HG03432 (cell line): ENCODE measurements at regions not wholly inside any gene's neighbourhood (a gene's known extent, or its start where the extent isn't known, plus 50 kb on each side); places are given as distances from the start of the nearest gene placed in this dataset.
"Not testable (repeated sequence)": the region's sequence is repeated elsewhere in the genome, so short reads cannot be mapped to it uniquely, and the experiment has no call there.

Experiments
- ATAC-seq: cut with Tn5 transposase; IDR thresholded peaks from one replicate; pipeline ENCODE4 v1.9.1; 2021; ENCODE audit warnings: mild to moderate bottlenecking, moderate library complexity; ENCODE audit not compliant: unreplicated experiment

- ATAC-seq = no peak
Observed at GRCh38 chrX:10945498-10945897, 165.6 kb upstream of the HCCS start.

DNA sequence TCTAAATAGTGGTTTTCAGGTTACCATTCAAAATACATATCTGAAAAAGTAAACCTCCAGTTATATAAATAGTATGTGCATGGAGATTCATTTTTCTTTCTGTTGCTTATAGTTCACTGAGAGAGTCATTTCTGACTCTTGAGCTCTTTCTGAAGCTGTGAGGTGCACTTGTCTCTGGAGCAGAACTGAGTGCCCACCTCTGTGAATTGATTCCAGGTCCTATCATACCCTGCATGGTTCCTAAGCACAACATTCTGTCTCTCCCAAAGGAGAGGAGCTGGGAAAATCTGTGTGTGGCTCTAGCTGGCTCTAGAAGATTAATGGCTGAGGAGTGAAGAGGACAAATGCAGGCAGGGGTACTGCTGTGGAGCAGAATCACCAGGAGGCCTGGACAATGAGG, 161.6 kb upstream of the HCCS start:
- no peak for ATAC-seq

DNA sequence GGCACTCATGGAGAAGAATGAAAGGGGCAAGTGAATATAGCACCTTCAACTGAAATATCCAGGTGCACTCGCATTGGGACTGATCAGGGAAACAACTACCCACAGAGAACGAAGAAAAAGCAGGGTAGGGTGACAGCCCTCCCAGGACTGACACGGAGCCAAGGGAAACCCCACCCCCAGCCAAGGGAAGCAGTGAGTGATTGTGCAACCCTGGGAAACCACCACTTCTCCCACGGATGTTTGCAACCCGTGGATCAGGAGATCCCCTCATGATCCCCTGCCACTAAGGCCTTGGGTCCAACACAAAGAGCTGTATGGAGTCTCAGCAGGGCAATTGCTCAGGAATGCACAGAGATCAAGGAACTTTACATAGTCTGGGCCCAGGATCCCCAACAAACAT, 158.5 kb upstream of the HCCS start:
- no peak for ATAC-seq

GRCh38 chrX:10965174-10965798, 145.8 kb upstream of the HCCS start:
- no peak for ATAC-seq

DNA sequence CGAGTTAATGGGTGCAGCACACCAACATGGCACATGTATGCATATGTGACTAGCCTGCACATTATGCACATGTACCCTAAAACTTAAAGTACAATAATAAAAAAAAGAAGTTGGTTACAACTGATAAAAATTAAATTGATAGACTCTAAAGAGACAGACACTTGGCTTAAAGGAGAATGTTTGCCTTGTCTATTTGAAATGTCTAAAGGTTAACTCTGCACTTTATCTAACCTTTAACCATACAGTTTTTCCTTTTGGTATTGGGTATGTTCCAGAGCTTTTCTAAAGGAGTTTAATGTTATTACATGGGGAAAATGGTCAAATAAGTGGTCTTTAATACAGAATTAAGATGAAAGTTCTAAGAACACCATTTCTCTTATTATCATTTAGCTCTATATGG, 145.1 kb upstream of the HCCS start:
- no peak for ATAC-seq

DNA sequence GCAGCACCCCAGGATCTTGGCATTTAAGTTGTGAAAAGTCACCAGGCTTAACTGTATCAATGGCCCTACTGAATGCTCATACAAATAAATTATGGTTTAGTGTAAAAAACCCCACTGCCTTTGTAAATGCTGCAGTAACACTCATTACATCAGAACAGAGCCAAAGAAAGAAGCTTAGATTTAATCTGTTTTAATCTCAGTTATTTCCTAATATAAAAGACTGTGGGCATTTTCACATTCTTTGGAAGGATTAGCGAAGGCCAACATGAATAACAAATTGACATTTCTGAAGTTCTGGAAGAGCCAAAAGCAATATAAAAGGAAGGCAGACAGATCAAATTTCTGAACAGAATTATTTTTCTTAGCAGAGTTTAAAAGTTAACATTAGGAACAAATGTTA, 140.0 kb upstream of the HCCS start:
- no peak for ATAC-seq

GRCh38 chrX:10971759-10972158, 139.4 kb upstream of the HCCS start:
- ATAC-seq = no peak

GRCh38 chrX:10972706-10973105, 138.4 kb upstream of the HCCS start:
- no peak for ATAC-seq

- no peak for ATAC-seq
Observed at GRCh38 chrX:10974920-10975319, 136.2 kb upstream of the HCCS start.

- no peak for ATAC-seq
Observed at GRCh38 chrX:10979956-10980355, 131.2 kb upstream of the HCCS start.

- no peak for ATAC-seq
Observed at GRCh38 chrX:10981506-10981905, 129.6 kb upstream of the HCCS start.

- no peak for ATAC-seq
Observed at GRCh38 chrX:10983526-10983925, 127.6 kb upstream of the HCCS start.

DNA sequence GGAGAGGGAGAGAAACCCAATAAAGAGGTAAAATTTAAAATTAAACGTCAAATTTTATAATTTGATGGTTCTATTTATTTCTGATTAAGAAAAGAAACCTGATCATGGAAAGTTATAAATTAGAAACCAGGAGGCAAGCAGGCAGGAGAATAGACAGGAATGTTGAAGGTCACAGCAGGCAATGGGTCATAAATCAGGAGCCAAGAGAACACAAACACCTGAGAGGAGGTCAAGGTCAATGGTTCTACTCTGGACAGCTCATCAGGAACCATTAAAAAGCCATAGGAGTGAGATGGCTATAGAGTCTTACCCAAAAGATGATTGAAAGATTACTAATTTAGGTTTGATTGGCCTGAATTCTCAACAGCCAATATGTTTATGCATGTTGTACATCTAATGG, 126.9 kb upstream of the HCCS start:
- no peak for ATAC-seq

- ATAC-seq = no peak
Observed at GRCh38 chrX:10986616-10987015, 124.5 kb upstream of the HCCS start.

- no peak for ATAC-seq
Observed at GRCh38 chrX:10988653-10989052, 122.5 kb upstream of the HCCS start.

DNA sequence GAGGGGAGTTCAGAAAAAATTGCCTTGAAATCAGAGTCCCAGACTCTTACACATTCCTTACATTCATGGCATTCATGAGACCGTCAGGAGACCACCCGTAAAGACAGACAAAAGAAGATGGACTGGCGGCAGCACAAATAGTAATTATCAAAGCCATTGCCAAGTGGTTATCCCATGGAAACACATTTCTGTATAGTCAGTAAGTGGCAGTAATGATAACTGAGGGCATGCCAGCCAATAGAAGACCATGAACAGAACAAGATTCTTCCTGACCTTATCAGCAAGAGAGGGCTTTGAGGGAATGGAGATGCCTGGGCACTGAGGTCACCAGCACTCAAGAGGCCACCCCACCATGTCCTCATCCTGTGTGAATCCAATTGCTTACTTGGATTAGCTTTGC, 121.7 kb upstream of the HCCS start:
- no peak for ATAC-seq

DNA sequence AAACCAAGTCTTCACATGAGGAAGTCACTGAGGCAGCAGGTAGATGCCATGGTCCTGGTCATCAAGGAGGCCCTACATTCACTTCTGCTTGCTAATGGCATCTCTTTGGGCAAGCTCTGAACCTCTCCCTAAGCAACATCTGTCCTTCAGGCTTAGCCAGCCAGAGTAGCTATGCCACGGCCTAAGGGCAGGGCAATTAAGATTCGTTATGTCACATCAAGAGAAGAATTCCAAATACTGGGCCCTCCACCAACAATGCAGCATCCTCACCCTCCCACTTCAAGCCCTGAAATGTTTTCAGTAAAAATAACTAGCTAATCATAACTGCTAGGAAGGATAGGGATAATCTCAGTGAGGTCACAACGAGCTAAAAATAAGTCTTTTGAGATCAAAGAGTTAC, 120.7 kb upstream of the HCCS start:
- no peak for ATAC-seq

- ATAC-seq = no peak
Observed at GRCh38 chrX:10990976-10991375, 120.2 kb upstream of the HCCS start.

DNA sequence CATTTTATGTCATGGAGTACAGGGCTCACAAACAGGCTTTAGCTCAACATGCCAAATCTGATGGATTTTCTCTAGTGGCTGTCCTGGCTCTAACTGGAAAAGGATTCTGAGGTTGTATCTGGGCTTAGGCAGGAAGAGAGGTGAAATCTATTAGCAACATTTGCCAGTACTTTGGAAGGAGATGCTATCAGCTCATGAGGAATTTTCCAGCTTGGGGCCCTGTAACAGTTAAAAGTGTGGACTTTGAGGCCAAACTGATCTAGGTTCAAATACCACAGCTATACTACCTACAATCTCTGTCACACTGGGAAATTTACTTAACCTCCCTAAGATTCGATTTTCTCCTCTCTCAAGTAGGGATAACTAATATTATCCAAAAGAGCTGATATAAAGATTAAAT, 119.0 kb upstream of the HCCS start:
- ATAC-seq = no peak

DNA sequence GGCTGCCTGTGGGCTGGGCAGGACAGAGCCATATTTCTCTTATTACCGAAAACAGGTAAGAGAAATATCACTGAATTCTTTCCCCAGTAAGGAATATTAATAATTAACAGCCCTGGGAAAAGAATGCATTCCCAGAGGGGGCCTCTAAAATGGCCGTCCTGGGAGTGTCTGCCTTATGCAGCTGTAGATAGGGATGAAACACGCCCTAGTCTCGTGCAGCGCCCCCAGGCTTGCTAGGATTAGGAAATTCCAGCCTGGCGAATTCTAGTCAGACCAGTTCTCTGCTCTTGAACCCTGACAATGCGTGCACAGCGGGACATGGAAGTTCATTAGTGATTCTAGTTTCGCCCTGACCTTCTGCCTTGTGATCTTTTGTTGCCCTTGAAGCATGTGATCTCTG, 104.1 kb upstream of the HCCS start:
- ATAC-seq = not testable (repeated sequence)

DNA sequence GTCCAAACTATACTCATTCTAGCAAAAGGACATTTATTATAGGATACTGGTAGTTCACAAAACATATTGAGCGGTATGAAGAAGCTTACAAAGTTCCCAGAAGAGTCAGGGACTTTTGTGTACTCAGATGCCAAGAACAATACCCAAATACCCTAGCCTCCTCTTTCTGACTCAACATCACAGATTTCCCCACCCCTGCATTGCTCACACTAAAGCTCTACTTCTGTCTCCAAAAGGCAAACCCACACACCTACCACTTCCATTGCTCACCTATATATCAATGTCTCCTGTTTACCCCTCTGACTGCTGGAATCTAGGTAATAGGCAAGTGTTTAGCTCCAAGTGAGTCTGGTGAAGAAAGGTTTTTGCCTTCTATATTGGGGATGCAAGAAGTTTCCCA, 100.7 kb upstream of the HCCS start:
- no peak for ATAC-seq

DNA sequence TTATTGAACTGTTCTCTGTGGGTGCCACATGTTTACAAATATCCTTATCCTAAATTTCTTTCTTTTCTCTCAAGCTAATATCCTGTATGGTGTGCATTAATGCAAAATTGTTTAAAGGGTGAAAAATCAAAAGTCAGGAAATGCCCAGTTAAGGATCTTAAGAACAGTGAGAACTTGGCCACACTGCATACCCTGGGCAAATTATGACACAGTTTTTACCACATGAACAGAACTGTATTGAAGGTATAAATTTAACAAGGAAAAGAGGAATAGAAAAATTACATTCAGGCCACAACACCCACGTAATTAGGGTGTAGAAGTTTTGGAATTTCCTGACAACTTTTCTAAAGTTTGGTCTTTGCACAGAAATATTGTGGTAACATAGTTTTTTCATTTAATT, 94.4 kb upstream of the HCCS start:
- no peak for ATAC-seq

DNA sequence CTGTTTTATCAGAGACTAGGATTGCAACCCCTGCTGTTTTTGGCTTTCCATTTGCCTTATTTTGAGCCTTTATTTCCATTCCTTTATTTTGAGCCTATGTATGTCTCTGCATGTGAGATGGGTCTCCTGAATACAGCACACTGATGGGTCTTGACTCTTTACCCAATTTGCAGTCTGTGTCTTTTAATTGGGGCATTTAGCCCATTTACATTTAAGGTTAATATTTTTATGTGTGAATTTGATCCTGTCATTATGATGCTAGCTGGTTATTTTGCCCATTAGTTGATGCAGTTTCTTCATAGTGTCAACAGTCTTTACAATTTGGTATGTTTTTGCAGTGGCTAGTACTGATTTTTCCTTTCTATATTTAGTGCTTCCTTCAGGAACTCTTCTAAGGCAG, 88.5 kb upstream of the HCCS start:
- not testable (repeated sequence) for ATAC-seq

GRCh38 chrX:11039926-11040325, 71.2 kb upstream of the HCCS start:
- ATAC-seq = no peak
